C4-2B (cell line): ENCODE measurements at regions not wholly inside any gene's neighbourhood (a gene's known extent, or its start where the extent isn't known, plus 50 kb on each side); places are given as distances from the start of the nearest gene placed in this dataset.
"Not testable (repeated sequence)": the region's sequence is repeated elsewhere in the genome, so short reads cannot be mapped to it uniquely, and the experiment has no call there.

Experiments
- CTCF ChIP-seq: fragments of 450-650 bp; conservative IDR thresholded peaks from 2 replicates; pipeline ENCODE4 v1.5.1; 2017; ENCODE audit warnings: mild to moderate bottlenecking
- ZFX ChIP-seq: fragments of 450-650 bp; IDR thresholded peaks from 2 replicates; pipeline ENCODE4 v1.6.1; 2017

GRCh38 chr16:32066016-32066651, 187.0 kb upstream of the TP53TG3D start:
- TF ChIP-seq CTCF = peak; percentile 16
- TF ChIP-seq ZFX = not testable (repeated sequence)
